ENCODE measurements at regions not wholly inside any gene's neighbourhood (a gene's known extent, or its start where the extent isn't known, plus 50 kb on each side); places are given as distances from the start of the nearest gene placed in this dataset.

DNA sequence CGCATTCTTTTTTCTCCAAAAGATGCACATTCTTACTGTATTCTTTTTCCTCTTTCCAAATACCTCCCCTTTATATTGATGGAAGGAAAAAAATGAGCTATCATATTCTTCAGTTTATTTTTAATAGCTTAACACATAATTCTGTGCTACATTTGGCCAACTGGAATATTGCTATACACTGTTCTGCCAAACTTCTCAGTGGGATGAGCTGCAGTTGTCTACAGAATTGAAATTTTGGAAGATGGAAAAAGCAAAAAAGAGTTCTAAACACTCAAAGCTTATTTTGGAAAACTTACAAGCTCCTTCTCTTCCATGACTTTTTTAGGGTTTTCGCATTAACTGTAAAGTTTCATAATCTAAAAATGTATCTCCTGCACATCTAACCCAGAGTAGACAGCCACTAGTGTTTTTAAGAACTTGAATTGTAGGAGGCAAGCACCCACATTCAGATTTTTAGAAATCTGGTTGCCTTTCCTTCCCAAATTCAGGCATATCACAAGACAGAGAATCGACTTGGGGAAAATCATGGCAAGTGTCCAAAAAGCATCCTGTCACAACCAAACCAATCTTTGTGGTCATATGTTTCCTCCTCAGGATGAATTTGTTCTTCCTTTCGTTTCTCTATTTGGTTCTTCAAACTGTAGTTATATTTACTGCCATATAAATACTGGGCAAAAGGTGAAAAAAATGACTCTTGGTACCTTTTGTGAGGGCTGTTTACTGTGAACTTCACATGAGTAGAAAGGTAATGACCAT lies 111.4 kb upstream of the FRY start:
- peak in 1 of 9 donors; percentile 20 for DNase-seq (ENCODE audit: low read depth in 6 of 9, low spot score in 9 of 9)
- Histone ChIP-seq H3K27ac (ENCODE audit: low read depth in 1 of 2, low read length in 1 of 2) (no peak overlapping the region), H3K27me3 (ENCODE audit: control insufficient read depth in 2 of 2, insufficient read depth in 1 of 2, low read length in 1 of 2) (no peaks in the 10 kb centered on the region), H3K4me1 (ENCODE audit: control insufficient read depth in 2 of 2, insufficient read depth in 2 of 2, low read length in 2 of 2) (no peaks in the 10 kb centered on the region), H3K4me3 (ENCODE audit: low read length in 2 of 2) (no peak overlapping the region), H3K9me3 (ENCODE audit: control insufficient read depth in 2 of 2, insufficient read depth in 1 of 2, low read length in 1 of 2) (no peaks in the 10 kb centered on the region), H3K36me3 (ENCODE audit: control insufficient read depth in 2 of 2, insufficient read depth in 2 of 2, low read length in 1 of 2) (no peaks in the 10 kb centered on the region)
- WGBS = 52% methylated on average over 4 of the region's 4 CpGs

DNA sequence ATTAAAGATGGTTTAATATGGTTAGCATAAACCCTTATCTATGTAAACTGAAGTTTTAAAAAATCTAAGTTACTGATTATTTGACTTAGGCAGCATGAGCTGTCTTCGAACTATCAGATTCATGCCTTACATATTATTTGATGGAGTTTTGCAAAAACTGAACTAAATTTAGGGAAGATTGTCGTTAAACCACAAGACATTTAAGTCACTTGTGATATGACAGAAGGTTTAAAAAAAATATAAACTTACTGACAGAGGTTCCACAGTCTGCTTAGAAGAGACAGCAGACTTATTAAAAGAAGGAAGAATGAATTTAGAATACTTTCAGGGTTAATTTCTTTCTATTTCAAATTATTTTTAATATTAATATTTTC lies 110.9 kb upstream of the FRY start:
- Histone ChIP-seq H3K4me1 (ENCODE audit: control insufficient read depth in 2 of 2, insufficient read depth in 2 of 2, low read length in 2 of 2) (no peaks in the 10 kb centered on the region), H3K27ac (ENCODE audit: low read depth in 1 of 2, low read length in 1 of 2) (no peak overlapping the region), H3K36me3 (ENCODE audit: control insufficient read depth in 2 of 2, insufficient read depth in 2 of 2, low read length in 1 of 2) (no peaks in the 10 kb centered on the region), H3K4me3 (ENCODE audit: low read length in 2 of 2) (no peak overlapping the region), H3K9me3 (ENCODE audit: control insufficient read depth in 2 of 2, insufficient read depth in 1 of 2, low read length in 1 of 2) (no peaks in the 10 kb centered on the region), H3K27me3 (ENCODE audit: control insufficient read depth in 2 of 2, insufficient read depth in 1 of 2, low read length in 1 of 2) (no peaks in the 10 kb centered on the region)
- 13% methylated on average over 2 of the region's 2 CpGs for whole genome bisulfite sequencing
- DNase-seq (ENCODE audit: low read depth in 6 of 9, low spot score in 9 of 9) = no peak

DNA sequence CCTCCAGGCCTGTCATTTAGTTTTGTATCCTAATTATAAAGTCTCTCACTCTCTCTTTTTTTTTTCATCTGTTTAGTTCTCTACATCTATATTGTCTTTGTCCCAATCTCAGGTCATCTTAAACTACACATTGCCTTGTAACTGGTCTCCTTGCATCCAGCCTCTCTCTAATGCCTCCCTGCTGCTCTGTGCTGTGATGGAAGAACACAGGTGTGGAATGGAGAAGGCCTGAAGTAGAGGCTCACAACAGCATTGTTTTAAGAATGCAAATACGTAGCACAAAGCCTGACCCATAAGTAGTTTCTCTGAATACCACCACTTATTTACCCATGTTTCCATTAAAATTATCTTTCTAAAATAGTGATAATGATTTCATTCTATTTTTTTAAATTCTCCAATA lies 108.8 kb upstream of the FRY start:
- Histone ChIP-seq H3K4me3 (ENCODE audit: low read length in 2 of 2) (no peak overlapping the region), H3K4me1 (ENCODE audit: control insufficient read depth in 2 of 2, insufficient read depth in 2 of 2, low read length in 2 of 2) (no peaks in the 10 kb centered on the region), H3K9me3 (ENCODE audit: control insufficient read depth in 2 of 2, insufficient read depth in 1 of 2, low read length in 1 of 2) (no peaks in the 10 kb centered on the region), H3K36me3 (ENCODE audit: control insufficient read depth in 2 of 2, insufficient read depth in 2 of 2, low read length in 1 of 2) (no peaks in the 10 kb centered on the region), H3K27me3 (ENCODE audit: control insufficient read depth in 2 of 2, insufficient read depth in 1 of 2, low read length in 1 of 2) (no peaks in the 10 kb centered on the region), H3K27ac (ENCODE audit: low read depth in 1 of 2, low read length in 1 of 2) (no peak overlapping the region)
- no peak for DNase-seq (ENCODE audit: low read depth in 6 of 9, low spot score in 9 of 9)
- 100% methylated on average over 1 of the region's 1 CpG for WGBS

DNA sequence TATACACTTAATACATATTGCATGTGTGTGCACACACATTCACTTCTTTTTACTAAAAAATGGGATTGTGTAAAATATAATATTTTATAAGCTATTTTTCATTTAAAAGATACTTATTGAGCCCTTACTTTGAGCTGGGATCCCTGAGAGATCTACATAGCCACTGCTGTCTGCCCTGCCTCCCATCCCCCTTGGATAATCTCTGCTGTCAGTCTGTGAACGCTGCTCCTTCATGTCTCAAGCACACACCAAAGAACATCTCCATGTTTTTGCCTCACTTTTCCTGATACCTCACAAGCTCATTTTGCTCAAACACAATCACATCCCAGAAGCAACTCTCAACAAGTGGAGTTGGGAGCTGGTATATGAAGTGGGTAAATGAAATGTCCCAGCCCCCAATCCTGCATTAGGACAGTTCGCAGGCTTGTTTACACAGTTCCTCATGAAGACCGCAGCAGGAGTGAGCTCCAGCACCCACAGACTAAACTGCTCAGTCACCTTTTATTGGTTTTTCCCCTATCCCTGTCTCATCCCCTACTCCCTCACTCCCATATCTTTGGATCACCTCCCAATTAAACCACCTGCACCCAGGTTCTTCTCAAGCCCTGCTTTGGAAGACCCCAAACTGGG lies 108.3 kb upstream of the FRY start:
- Histone ChIP-seq H3K9me3 (ENCODE audit: control insufficient read depth in 2 of 2, insufficient read depth in 1 of 2, low read length in 1 of 2) (no peaks in the 10 kb centered on the region), H3K36me3 (ENCODE audit: control insufficient read depth in 2 of 2, insufficient read depth in 2 of 2, low read length in 1 of 2) (no peaks in the 10 kb centered on the region), H3K27ac (ENCODE audit: low read depth in 1 of 2, low read length in 1 of 2) (no peak overlapping the region), H3K4me1 (ENCODE audit: control insufficient read depth in 2 of 2, insufficient read depth in 2 of 2, low read length in 2 of 2) (no peaks in the 10 kb centered on the region), H3K27me3 (ENCODE audit: control insufficient read depth in 2 of 2, insufficient read depth in 1 of 2, low read length in 1 of 2) (no peaks in the 10 kb centered on the region), H3K4me3 (ENCODE audit: low read length in 2 of 2) (no peak overlapping the region)
- no peak for DNase-seq (ENCODE audit: low read depth in 6 of 9, low spot score in 9 of 9)
- WGBS = 84% methylated on average over 3 of the region's 3 CpGs

DNA sequence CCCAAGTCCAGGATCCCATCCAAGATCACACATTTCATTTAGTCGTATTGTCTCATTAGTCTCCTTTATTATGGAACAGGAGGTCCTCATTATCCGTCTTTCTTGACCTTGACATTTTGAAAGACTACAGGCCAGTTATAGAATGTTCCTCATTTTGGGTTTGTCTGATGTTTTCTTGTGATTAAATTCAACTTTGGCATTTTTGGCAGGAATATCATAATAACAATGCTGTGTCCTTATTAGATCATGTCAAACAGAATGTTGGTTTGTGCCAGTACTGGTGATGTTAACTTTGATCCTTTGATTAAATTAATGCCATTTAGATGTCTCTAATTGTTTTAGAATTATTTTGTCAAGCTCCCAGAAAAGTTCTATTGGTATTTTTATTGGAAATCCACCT lies 106.5 kb upstream of the FRY start:
- H3K27me3 ChIP-seq (ENCODE audit: control insufficient read depth in 2 of 2, insufficient read depth in 1 of 2, low read length in 1 of 2) = no peaks in the 10 kb centered on the region
- no peak overlapping the region for H3K4me3 ChIP-seq (ENCODE audit: low read length in 2 of 2)
- no peaks in the 10 kb centered on the region for H3K9me3 ChIP-seq (ENCODE audit: control insufficient read depth in 2 of 2, insufficient read depth in 1 of 2, low read length in 1 of 2)
- no peaks in the 10 kb centered on the region for H3K36me3 ChIP-seq (ENCODE audit: control insufficient read depth in 2 of 2, insufficient read depth in 2 of 2, low read length in 1 of 2)
- no peak for DNase-seq (ENCODE audit: low read depth in 6 of 9, low spot score in 9 of 9)
- H3K4me1 ChIP-seq (ENCODE audit: control insufficient read depth in 2 of 2, insufficient read depth in 2 of 2, low read length in 2 of 2) = no peaks in the 10 kb centered on the region
- 97% methylated on average over 2 of the region's 2 CpGs for WGBS
- no peak overlapping the region for H3K27ac ChIP-seq (ENCODE audit: low read depth in 1 of 2, low read length in 1 of 2)

DNA sequence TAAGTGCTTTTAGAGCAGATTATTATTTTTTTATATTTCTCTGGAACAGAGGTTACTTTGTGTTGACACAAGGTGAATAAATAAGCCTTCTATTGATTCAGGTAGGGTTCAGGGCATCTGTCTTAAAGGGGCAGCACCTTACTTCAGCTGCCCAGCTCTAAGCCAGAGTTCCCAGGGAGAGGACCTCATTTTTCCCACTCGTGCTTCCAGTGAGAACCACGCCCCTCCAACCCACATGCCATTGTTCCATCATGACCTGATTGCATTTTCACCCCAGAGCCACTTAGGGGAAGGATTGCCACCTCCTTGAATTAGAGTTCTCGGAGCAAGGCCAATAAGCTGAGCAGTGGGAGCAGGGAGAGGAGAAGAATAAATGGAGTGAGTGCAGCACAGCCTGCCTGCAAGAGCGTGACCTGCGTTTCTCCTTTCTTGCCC lies 104.3 kb upstream of the FRY start:
- Histone ChIP-seq H3K27me3 (ENCODE audit: control insufficient read depth in 2 of 2, insufficient read depth in 1 of 2, low read length in 1 of 2) (no peaks in the 10 kb centered on the region), H3K36me3 (ENCODE audit: control insufficient read depth in 2 of 2, insufficient read depth in 2 of 2, low read length in 1 of 2) (no peaks in the 10 kb centered on the region), H3K9me3 (ENCODE audit: control insufficient read depth in 2 of 2, insufficient read depth in 1 of 2, low read length in 1 of 2) (no peaks in the 10 kb centered on the region), H3K27ac (ENCODE audit: low read depth in 1 of 2, low read length in 1 of 2) (no peak overlapping the region), H3K4me1 (ENCODE audit: control insufficient read depth in 2 of 2, insufficient read depth in 2 of 2, low read length in 2 of 2) (no peaks in the 10 kb centered on the region), H3K4me3 (ENCODE audit: low read length in 2 of 2) (no peak overlapping the region)
- DNase-seq (ENCODE audit: low read depth in 6 of 9, low spot score in 9 of 9) = no peak
- 96% methylated on average over 5 of the region's 5 CpGs for WGBS

DNA sequence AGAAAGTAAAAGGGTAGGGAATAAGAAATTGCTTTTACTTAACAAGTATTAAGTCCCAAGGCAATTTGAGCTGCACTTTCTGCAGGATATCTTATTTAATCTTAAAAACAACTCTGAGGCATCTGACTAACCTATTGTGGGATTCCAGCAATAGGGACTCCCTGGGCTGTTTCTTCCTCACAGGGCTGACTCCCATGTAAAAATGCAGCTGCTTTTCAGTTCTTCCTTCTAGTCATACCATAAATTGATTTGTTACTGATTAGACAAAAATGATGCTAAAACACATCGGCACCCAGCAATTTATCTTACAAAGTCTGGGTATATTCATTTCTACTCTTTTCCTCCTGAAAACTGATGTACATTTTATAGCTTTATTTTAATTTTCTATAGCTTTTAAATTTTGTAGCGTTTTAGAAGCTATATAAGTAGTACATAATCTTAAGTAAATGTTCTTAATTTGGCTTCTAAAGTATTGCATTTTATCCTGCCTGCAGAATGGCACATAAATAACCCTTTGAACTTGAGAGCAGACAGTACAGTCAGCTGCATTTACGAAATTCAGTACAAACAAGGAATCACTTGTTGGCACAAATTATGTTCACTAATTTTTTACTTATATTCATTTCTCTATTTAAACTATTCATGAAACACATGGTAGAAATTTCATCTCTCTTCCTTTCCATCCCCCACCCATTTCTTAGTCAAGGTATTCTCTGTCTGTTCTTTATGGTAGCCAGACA lies 102.4 kb upstream of the FRY start:
- no peaks in the 10 kb centered on the region for H3K9me3 ChIP-seq (ENCODE audit: control insufficient read depth in 2 of 2, insufficient read depth in 1 of 2, low read length in 1 of 2)
- 96% methylated on average over 3 of the region's 3 CpGs for WGBS
- no peak overlapping the region for H3K4me3 ChIP-seq (ENCODE audit: low read length in 2 of 2)
- no peaks in the 10 kb centered on the region for H3K36me3 ChIP-seq (ENCODE audit: control insufficient read depth in 2 of 2, insufficient read depth in 2 of 2, low read length in 1 of 2)
- no peak for DNase-seq (ENCODE audit: low read depth in 6 of 9, low spot score in 9 of 9)
- no peaks in the 10 kb centered on the region for H3K27me3 ChIP-seq (ENCODE audit: control insufficient read depth in 2 of 2, insufficient read depth in 1 of 2, low read length in 1 of 2)
- no peaks in the 10 kb centered on the region for H3K4me1 ChIP-seq (ENCODE audit: control insufficient read depth in 2 of 2, insufficient read depth in 2 of 2, low read length in 2 of 2)
- H3K27ac ChIP-seq (ENCODE audit: low read depth in 1 of 2, low read length in 1 of 2) = no peak overlapping the region

DNA sequence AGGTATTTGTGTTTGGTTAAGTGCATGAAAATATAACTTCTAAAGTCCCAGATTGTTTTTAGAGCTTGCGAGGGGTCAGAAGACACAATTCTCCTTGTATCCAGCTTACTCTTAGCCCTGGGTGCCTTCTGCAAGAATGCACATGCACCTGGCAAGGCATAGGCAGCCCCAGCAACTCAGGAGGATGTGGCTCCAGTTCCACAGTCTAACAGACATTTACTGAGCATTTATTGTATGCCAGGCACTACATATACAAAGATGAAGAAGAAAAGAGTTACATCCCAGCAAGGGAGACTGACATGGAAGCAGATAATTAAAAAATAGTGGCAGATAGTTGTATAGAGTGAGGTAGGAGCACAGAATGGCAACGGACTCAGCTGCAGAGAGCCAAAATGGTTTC lies 101.1 kb upstream of the FRY start:
- Histone ChIP-seq H3K4me3 (ENCODE audit: low read length in 2 of 2) (no peak overlapping the region), H3K36me3 (ENCODE audit: control insufficient read depth in 2 of 2, insufficient read depth in 2 of 2, low read length in 1 of 2) (no peaks in the 10 kb centered on the region), H3K4me1 (ENCODE audit: control insufficient read depth in 2 of 2, insufficient read depth in 2 of 2, low read length in 2 of 2) (no peaks in the 10 kb centered on the region), H3K9me3 (ENCODE audit: control insufficient read depth in 2 of 2, insufficient read depth in 1 of 2, low read length in 1 of 2) (no peaks in the 10 kb centered on the region), H3K27ac (ENCODE audit: low read depth in 1 of 2, low read length in 1 of 2) (no peak overlapping the region), H3K27me3 (ENCODE audit: control insufficient read depth in 2 of 2, insufficient read depth in 1 of 2, low read length in 1 of 2) (no peaks in the 10 kb centered on the region)
- DNase-seq (ENCODE audit: low read depth in 6 of 9, low spot score in 9 of 9) = no peak
- WGBS = 95% methylated on average over 2 of the region's 2 CpGs

DNA sequence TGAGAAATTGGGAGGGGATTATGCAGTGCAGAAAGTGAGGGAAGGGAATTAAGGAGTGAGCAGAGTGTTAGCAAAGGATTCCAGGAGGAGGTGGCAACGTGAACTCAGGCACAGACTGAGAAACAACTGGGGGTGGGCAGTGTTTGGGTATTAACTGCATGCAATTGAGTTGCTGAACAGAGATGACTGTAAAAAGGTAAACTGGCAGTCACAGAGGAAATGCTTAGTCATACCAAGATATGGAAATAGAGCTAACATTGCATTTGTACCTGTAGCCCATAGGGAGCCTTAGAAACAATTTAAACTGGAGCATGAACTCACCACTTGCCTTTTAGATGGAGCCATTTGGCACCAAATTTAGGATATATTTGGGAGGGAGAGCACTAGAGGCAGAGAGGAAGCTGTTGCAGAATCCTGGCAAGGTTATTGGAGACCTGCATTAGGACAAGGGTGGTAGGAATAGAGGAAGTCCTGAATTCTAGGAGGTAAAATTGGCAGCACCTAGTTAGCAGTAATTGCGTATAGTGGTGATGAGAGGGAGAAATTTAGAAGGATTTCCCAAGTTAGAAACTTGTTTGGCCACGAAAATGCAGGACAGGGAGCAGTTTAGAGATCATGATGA lies 100.6 kb upstream of the FRY start:
- Histone ChIP-seq H3K4me1 (ENCODE audit: control insufficient read depth in 2 of 2, insufficient read depth in 2 of 2, low read length in 2 of 2) (no peaks in the 10 kb centered on the region), H3K9me3 (ENCODE audit: control insufficient read depth in 2 of 2, insufficient read depth in 1 of 2, low read length in 1 of 2) (no peaks in the 10 kb centered on the region), H3K27ac (ENCODE audit: low read depth in 1 of 2, low read length in 1 of 2) (no peak overlapping the region)

More for the DNA sequence above, 100.6 kb upstream of the FRY start:
- no peak for DNase-seq (ENCODE audit: low read depth in 6 of 9, low spot score in 9 of 9)
- H3K4me3 ChIP-seq (ENCODE audit: low read length in 2 of 2) = no peak overlapping the region
- 72% methylated on average over 3 of the region's 3 CpGs for WGBS
- H3K36me3 ChIP-seq (ENCODE audit: control insufficient read depth in 2 of 2, insufficient read depth in 2 of 2, low read length in 1 of 2) = no peaks in the 10 kb centered on the region
- H3K27me3 ChIP-seq (ENCODE audit: control insufficient read depth in 2 of 2, insufficient read depth in 1 of 2, low read length in 1 of 2) = no peaks in the 10 kb centered on the region
